GM23248 (cell line): ENCODE measurements at regions not wholly inside any gene's neighbourhood (a gene's known extent, or its start where the extent isn't known, plus 50 kb on each side); places are given as distances from the start of the nearest gene placed in this dataset. TPM values are rescaled to one million over a fixed set of nuclear protein-coding genes. Genes with fewer than 3 reads are reported as not detected.
"Not testable (repeated sequence)": the region's sequence is repeated elsewhere in the genome, so short reads cannot be mapped to it uniquely, and the experiment has no call there.

Source experiments
- DNase-seq: peaks from one replicate; pipeline ENCODE4 v3.0.0-alpha.2; 2015
- H2AFZ ChIP-seq: fragments of 200-600 bp; sonication (generic); 2 replicates; pipeline ENCODE4 v1.6.1; 2016; ENCODE audit warnings: antibody characterized with exemption
- H3F3A ChIP-seq: fragments of 200-600 bp; sonication (generic); 2 replicates; pipeline ENCODE4 v1.6.1; 2016; ENCODE audit warnings: mild to moderate bottlenecking, antibody characterized with exemption, mixed run types; ENCODE audit not compliant: insufficient read depth
- H3K27ac ChIP-seq: fragments of 200-600 bp; sonication (generic); 2 replicates; pipeline ENCODE4 v1.5.1; 2016; ENCODE audit warnings: mild to moderate bottlenecking
- H3K27me3 ChIP-seq: fragments of 200-600 bp; sonication (generic); replicated peaks from 2 replicates; pipeline ENCODE4 v1.6.1; 2016; ENCODE audit warnings: mild to moderate bottlenecking; ENCODE audit not compliant: insufficient read depth
- H3K36me3 ChIP-seq: fragments of 200-600 bp; sonication (generic); 2 replicates; pipeline ENCODE4 v1.6.1; 2016; ENCODE audit warnings: low read depth, mild to moderate bottlenecking
- H3K4me1 ChIP-seq: fragments of 200-600 bp; sonication (generic); 2 replicates; pipeline ENCODE4 v1.6.1; 2016; ENCODE audit warnings: mild to moderate bottlenecking; ENCODE audit not compliant: insufficient read depth
- H3K4me2 ChIP-seq: fragments of 200-600 bp; sonication (generic); one replicate; pipeline ENCODE4 v1.6.1; 2016; ENCODE audit warnings: mild to moderate bottlenecking; ENCODE audit not compliant: unreplicated experiment
- H3K4me3 ChIP-seq: fragments of 200-600 bp; sonication (generic); 2 replicates; pipeline ENCODE4 v1.5.1; 2016; ENCODE audit warnings: mild to moderate bottlenecking
- H3K79me2 ChIP-seq: fragments of 200-600 bp; sonication (generic); 2 replicates; pipeline ENCODE4 v1.6.1; 2016; ENCODE audit warnings: mild to moderate bottlenecking; ENCODE audit not compliant: insufficient read depth
- H3K9ac ChIP-seq: fragments of 200-600 bp; sonication (generic); 2 replicates; pipeline ENCODE4 v1.6.1; 2016; ENCODE audit warnings: mild to moderate bottlenecking
- H3K9me2 ChIP-seq: fragments of 200-600 bp; sonication (generic); 2 replicates; pipeline ENCODE4 v1.6.1; 2016; ENCODE audit warnings: mixed run types, mild to moderate bottlenecking, moderate library complexity; ENCODE audit not compliant: insufficient read depth
- H3K9me3 ChIP-seq: fragments of 200-600 bp; sonication (generic); one replicate; pipeline ENCODE4 v1.6.1; 2017; ENCODE audit warnings: low read depth
- H4K20me1 ChIP-seq: fragments of 200-600 bp; sonication (generic); 2 replicates; pipeline ENCODE4 v1.6.0; 2016; ENCODE audit not compliant: insufficient read depth
- EZH2 ChIP-seq: fragments of 200-600 bp; sonication (generic); IDR thresholded peaks from 2 replicates; pipeline ENCODE4 v1.6.1; 2018; ENCODE audit warnings: antibody characterized with exemption, mild to moderate bottlenecking; ENCODE audit not compliant: insufficient read depth, poor library complexity, severe bottlenecking
- EZH2phosphoT487 ChIP-seq: fragments of 200-600 bp; sonication (generic); IDR thresholded peaks from 2 replicates; pipeline ENCODE4 v1.6.1; 2018; ENCODE audit warnings: antibody characterized with exemption, moderate library complexity, mild to moderate bottlenecking, low read depth; ENCODE audit not compliant: insufficient read depth
- WGBS, 2 experiments: methylation state at CpG; one replicate each; pipeline ENCODE4 v1.1.6; 2015 to 2017; ENCODE audit warnings: low lambda C conversion rate in 2 of 2, low coverage in 1 of 2; ENCODE audit errors: missing lambda C conversion rate in 2 of 2; 5-methylcytosine and 5-hydroxymethylcytosine counted together
- in situ Hi-C: fragments of 300-500 bp; cut with MboI; formaldehyde crosslinking; loops from 2 replicates; pipeline ENCODE4 v1.15.0; 2020
- small RNA-seq: library from RNA; depleted of rRNA; stranded (forward); fragments of <200 nt; gene quantifications from one replicate; pipeline ENCODE3, GENCODE V24; 2014; ENCODE audit warnings: low read depth, low replicate concordance

- WGBS, 2 experiments, result 13 to 18% methylated on average over 1 of the region's 1 CpG
- Histone ChIP-seq H3K9ac (no peak overlapping the region), H3K9me2 (no peaks in the 10 kb centered on the region), H3K9me3 (no peaks in the 10 kb centered on the region), H3K4me1 (no peaks in the 10 kb centered on the region), H3K27ac (peak overlapping the region; percentile 24), H3K27me3 (no peaks in the 10 kb centered on the region), H2AFZ (0 out of 2 replicates have a peak overlapping the region, but pooled peaks have one; percentile 24), H3K4me3 (no peak overlapping the region), H3F3A (peaks cover 12% of the 10 kb centered on the region), H4K20me1 (no peaks in the 10 kb centered on the region), H3K36me3 (no peaks in the 10 kb centered on the region), H3K4me2 (no peak overlapping the region), H3K79me2 (no peaks in the 10 kb centered on the region)
- DNase-seq, result peak; percentile 74
- TF ChIP-seq EZH2 (no peak), EZH2phosphoT487 (no peak)
- in situ Hi-C loops, result no loop called here
Measured at GRCh38 chr1:26626994-26627393, 68.8 kb upstream of the ARID1A start.

GRCh38 chr1:26627954-26628353 is 67.9 kb upstream of the ARID1A start:
- in situ Hi-C loops, result no loop called here
- Histone ChIP-seq H3K36me3 (no peaks in the 10 kb centered on the region), H3K27me3 (no peaks in the 10 kb centered on the region), H3K4me1 (no peaks in the 10 kb centered on the region), H2AFZ (no peak overlapping the region), H3K79me2 (no peaks in the 10 kb centered on the region), H3K9me2 (no peaks in the 10 kb centered on the region), H3K4me2 (no peak overlapping the region), H4K20me1 (no peaks in the 10 kb centered on the region), H3K9me3 (no peaks in the 10 kb centered on the region), H3K9ac (no peak overlapping the region), H3K27ac (no peak overlapping the region), H3F3A (peaks cover 12% of the 10 kb centered on the region), H3K4me3 (no peak overlapping the region)
- 70 to 75% methylated on average over 3 of the region's 3 CpGs for WGBS, 2 experiments
- no peak for DNase-seq
- TF ChIP-seq EZH2 (no peak), EZH2phosphoT487 (no peak)

GRCh38 chr1:26630634-26631033 is 65.2 kb upstream of the ARID1A start:
- TF ChIP-seq EZH2 (no peak), EZH2phosphoT487 (no peak)
- no peak for DNase-seq
- Histone ChIP-seq H4K20me1 (no peaks in the 10 kb centered on the region), H3K9me3 (no peaks in the 10 kb centered on the region), H3K36me3 (no peaks in the 10 kb centered on the region), H3K4me2 (no peak overlapping the region), H3K9me2 (no peaks in the 10 kb centered on the region), H3F3A (peaks cover 12% of the 10 kb centered on the region), H2AFZ (no peak overlapping the region), H3K4me3 (no peak overlapping the region), H3K27ac (no peak overlapping the region), H3K79me2 (no peaks in the 10 kb centered on the region), H3K4me1 (no peaks in the 10 kb centered on the region), H3K27me3 (no peaks in the 10 kb centered on the region), H3K9ac (no peak overlapping the region)
- 96 to 97% methylated on average over 3 of the region's 3 CpGs for WGBS, 2 experiments
- in situ Hi-C loops, result no loop called here

- H3K4me2 ChIP-seq, H3K4me1 ChIP-seq, H3K79me2 ChIP-seq, DNase-seq, H3K9me2 ChIP-seq, H3K9ac ChIP-seq, H3K27me3 ChIP-seq, H3K27ac ChIP-seq, H3K36me3 ChIP-seq, H4K20me1 ChIP-seq, in situ Hi-C loops, H3K4me3 ChIP-seq, H3F3A ChIP-seq, H3K9me3 ChIP-seq, H2AFZ ChIP-seq: not testable (repeated sequence)
- WGBS, 2 experiments, result 89 to 90% methylated on average over 3 of the region's 3 CpGs
Measured at GRCh38 chr1:26635800-26636199, 60.0 kb upstream of the ARID1A start.

GRCh38 chr1:26645734-26646133 is 50.1 kb upstream of the ARID1A start:
- Histone ChIP-seq H3K79me2 (no peaks in the 10 kb centered on the region), H3K9me2 (no peaks in the 10 kb centered on the region), H3K9me3 (no peaks in the 10 kb centered on the region), H3K4me1 (no peaks in the 10 kb centered on the region), H3K4me2 (no peak overlapping the region), H3K27ac (no peak overlapping the region), H3K4me3 (no peak overlapping the region), H3K27me3 (no peaks in the 10 kb centered on the region), H4K20me1 (no peaks in the 10 kb centered on the region), H3K36me3 (no peaks in the 10 kb centered on the region), H3K9ac (no peak overlapping the region), H2AFZ (no peak overlapping the region), H3F3A (no peaks in the 10 kb centered on the region)
- WGBS, 2 experiments, result 38 to 52% methylated on average over 1 of the region's 1 CpG
- in situ Hi-C loops, result no loop called here
- TF ChIP-seq EZH2 (no peak), EZH2phosphoT487 (no peak)
- DNase-seq, result no peak

Small RNA genes lying in the stretch of these regions (small RNA-seq; reads per million reads assigned to genes)
- gene AL627313.1 (not detected), gene RF01210 (not detected)
